ENCODE measurements at regions not wholly inside any gene's neighbourhood (a gene's known extent, or its start where the extent isn't known, plus 50 kb on each side); places are given as distances from the start of the nearest gene placed in this dataset.

GRCh38 chrX:16484338-16484737 is 165.6 kb upstream of the S100G start:
- TF ChIP-seq CTCF (IDR thresholded peaks at IDR 0.05; ENCODE audit: control extremely low read depth, extremely low read depth, low read depth, missing control alignments): no peak
- no peak for DNase-seq (ENCODE audit: extremely low spot score)
- ChIA-PET POLR2A (no interaction called here), CTCF (no interaction called here)

- ChIA-PET CTCF (no interaction called here), POLR2A (no interaction called here)
- no peak for TF ChIP-seq CTCF (IDR thresholded peaks at IDR 0.05; ENCODE audit: control extremely low read depth, extremely low read depth, low read depth, missing control alignments)
- DNase-seq (ENCODE audit: extremely low spot score): no peak
Measured at GRCh38 chrX:16487620-16488385, 162.2 kb upstream of the S100G start.

- POLR2A ChIA-PET: no interaction called here
Measured at GRCh38 chrX:16488959-16489358, 161.0 kb upstream of the S100G start.

GRCh38 chrX:16491461-16491860 is 158.5 kb upstream of the S100G start:
- no peak for TF ChIP-seq CTCF (IDR thresholded peaks at IDR 0.05; ENCODE audit: control extremely low read depth, extremely low read depth, low read depth, missing control alignments)
- ChIA-PET POLR2A (no interaction called here), CTCF (interaction anchor here (1.2 kb wide), 1 partner anchor 10 kb away, joined by 3 read pairs; no protein-coding TSS in a partner anchor)
- no peak for DNase-seq (ENCODE audit: extremely low spot score)

More at GRCh38 chrX:16488959-16489358, 161.0 kb upstream of the S100G start:
- DNase-seq (ENCODE audit: extremely low spot score): no peak
- CTCF ChIA-PET: no interaction called here
- no peak for TF ChIP-seq CTCF (IDR thresholded peaks at IDR 0.05; ENCODE audit: control extremely low read depth, extremely low read depth, low read depth, missing control alignments)

GRCh38 chrX:16496175-16496574 is 153.8 kb upstream of the S100G start:
- CTCF ChIA-PET: no interaction called here
- POLR2A ChIA-PET: no interaction called here
- no peak for TF ChIP-seq CTCF (IDR thresholded peaks at IDR 0.05; ENCODE audit: control extremely low read depth, extremely low read depth, low read depth, missing control alignments)
- no peak for DNase-seq (ENCODE audit: extremely low spot score)

- no peak for TF ChIP-seq CTCF (IDR thresholded peaks at IDR 0.05; ENCODE audit: control extremely low read depth, extremely low read depth, low read depth, missing control alignments)
- CTCF ChIA-PET: no interaction called here
- DNase-seq (ENCODE audit: extremely low spot score): no peak
- POLR2A ChIA-PET: no interaction called here
Measured at GRCh38 chrX:16511796-16512776, 137.9 kb upstream of the S100G start.

All from GM10248 (cell line).